ENCODE measurements at regions not wholly inside any gene's neighbourhood (a gene's known extent, or its start where the extent isn't known, plus 50 kb on each side); places are given as distances from the start of the nearest gene placed in this dataset.

GRCh38 chr5:72561148-72561972 lies 54.1 kb upstream of the ZNF366 start:
- no peak for TF ChIP-seq POLR2A (IDR thresholded peaks at IDR 0.05)
- TF ChIP-seq, protein P1, sequence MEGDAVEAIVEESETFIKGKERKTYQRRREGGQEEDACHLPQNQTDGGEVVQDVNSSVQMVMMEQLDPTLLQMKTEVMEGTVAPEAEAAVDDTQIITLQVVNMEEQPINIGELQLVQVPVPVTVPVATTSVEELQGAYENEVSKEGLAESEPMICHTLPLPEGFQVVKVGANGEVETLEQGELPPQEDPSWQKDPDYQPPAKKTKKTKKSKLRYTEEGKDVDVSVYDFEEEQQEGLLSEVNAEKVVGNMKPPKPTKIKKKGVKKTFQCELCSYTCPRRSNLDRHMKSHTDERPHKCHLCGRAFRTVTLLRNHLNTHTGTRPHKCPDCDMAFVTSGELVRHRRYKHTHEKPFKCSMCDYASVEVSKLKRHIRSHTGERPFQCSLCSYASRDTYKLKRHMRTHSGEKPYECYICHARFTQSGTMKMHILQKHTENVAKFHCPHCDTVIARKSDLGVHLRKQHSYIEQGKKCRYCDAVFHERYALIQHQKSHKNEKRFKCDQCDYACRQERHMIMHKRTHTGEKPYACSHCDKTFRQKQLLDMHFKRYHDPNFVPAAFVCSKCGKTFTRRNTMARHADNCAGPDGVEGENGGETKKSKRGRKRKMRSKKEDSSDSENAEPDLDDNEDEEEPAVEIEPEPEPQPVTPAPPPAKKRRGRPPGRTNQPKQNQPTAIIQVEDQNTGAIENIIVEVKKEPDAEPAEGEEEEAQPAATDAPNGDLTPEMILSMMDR (IDR thresholded peaks at IDR 0.05) = no peak

Measured in right lobe of liver (tissue), 4 donors.